ENCODE measurements at regions not wholly inside any gene's neighbourhood (a gene's known extent, or its start where the extent isn't known, plus 50 kb on each side); places are given as distances from the start of the nearest gene placed in this dataset.
"Not testable (repeated sequence)": the region's sequence is repeated elsewhere in the genome, so short reads cannot be mapped to it uniquely, and the experiment has no call there.

DNA sequence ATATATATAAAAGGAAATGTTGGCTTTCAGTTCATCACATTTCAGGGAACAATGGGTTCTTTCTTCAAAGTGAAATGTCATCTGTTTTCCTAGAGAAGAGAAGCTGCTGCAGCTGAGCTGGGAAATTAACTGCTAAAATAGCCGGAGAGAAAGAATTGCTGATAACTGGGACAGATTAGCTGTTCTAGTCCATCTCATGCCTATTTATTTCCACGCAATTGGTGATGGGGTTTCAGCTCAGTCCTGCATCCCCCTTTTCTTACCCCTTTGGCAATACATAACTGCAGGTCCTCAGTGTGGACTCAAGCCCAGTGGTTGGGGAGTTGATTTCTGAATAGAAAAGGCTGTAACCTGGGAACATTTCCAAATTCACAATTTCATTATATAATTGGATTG, 436.9 kb upstream of the TMEM132C start:
- Histone ChIP-seq H3K4me3 (ENCODE audit: low read depth, low read length) (no peak overlapping the region), H3K27ac (ENCODE audit: low read depth, low read length) (no peak overlapping the region), H3K9me3 (ENCODE audit: control insufficient read depth, insufficient read depth, low read length) (peaks cover 48% of the 10 kb centered on the region), H3K27me3 (ENCODE audit: control insufficient read depth, insufficient read depth, low read length) (no peaks in the 10 kb centered on the region)
- no peak for DNase-seq (ENCODE audit: low read depth, low spot score)
- TF ChIP-seq, protein P1, sequence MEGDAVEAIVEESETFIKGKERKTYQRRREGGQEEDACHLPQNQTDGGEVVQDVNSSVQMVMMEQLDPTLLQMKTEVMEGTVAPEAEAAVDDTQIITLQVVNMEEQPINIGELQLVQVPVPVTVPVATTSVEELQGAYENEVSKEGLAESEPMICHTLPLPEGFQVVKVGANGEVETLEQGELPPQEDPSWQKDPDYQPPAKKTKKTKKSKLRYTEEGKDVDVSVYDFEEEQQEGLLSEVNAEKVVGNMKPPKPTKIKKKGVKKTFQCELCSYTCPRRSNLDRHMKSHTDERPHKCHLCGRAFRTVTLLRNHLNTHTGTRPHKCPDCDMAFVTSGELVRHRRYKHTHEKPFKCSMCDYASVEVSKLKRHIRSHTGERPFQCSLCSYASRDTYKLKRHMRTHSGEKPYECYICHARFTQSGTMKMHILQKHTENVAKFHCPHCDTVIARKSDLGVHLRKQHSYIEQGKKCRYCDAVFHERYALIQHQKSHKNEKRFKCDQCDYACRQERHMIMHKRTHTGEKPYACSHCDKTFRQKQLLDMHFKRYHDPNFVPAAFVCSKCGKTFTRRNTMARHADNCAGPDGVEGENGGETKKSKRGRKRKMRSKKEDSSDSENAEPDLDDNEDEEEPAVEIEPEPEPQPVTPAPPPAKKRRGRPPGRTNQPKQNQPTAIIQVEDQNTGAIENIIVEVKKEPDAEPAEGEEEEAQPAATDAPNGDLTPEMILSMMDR (IDR thresholded peaks at IDR 0.05; ENCODE audit: low read depth, low read length), result no peak
- ChIA-PET POLR2A (no interaction called here), CTCF (no interaction called here)

DNA sequence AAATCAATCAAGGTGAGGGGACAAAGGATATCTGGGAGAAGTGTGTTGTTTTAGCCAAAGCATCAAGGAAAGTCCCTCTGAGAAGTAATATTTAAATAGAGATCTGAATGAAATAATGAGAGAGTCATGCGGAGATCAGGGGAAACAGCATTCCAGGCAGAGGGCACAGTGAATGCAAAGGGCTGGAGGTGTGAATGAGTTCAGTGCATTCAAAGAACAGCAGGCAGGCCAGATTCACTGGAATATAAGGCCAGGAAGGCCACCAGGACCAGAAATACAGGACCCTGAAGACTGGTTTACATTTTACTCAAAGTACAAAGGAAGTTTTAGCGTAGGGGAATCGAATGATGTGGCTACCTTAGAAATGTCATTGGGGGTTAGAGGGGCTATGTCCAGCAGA, 436.2 kb upstream of the TMEM132C start:
- no peak overlapping the region for H3K27ac ChIP-seq (ENCODE audit: low read depth, low read length)
- H3K9me3 ChIP-seq (ENCODE audit: control insufficient read depth, insufficient read depth, low read length), result peaks cover 42% of the 10 kb centered on the region
- DNase-seq (ENCODE audit: low read depth, low spot score), result no peak
- ChIA-PET CTCF (no interaction called here), POLR2A (no interaction called here)
- H3K4me3 ChIP-seq (ENCODE audit: low read depth, low read length), result no peak overlapping the region
- H3K27me3 ChIP-seq (ENCODE audit: control insufficient read depth, insufficient read depth, low read length), result no peaks in the 10 kb centered on the region
- TF ChIP-seq, protein P1 (IDR thresholded peaks at IDR 0.05; ENCODE audit: low read depth, low read length), result no peak

DNA sequence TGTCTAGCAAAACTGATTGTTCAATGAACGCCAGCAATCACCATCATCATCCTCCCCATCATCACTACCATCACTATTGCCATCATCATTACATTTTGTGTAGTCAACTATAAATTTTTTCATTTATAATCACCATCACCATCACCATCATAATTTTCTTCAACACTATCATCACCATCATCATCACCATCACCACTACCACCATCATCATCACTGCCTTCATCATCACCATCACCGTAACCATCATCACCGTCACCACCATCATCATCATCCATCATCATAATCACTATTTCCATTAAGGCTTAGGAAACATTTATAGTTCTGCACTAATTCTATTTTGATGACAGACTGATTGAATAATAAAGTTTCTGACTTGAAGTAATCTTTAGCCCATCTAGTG, 434.8 kb upstream of the TMEM132C start:
- peaks cover 37% of the 10 kb centered on the region for H3K9me3 ChIP-seq (ENCODE audit: control insufficient read depth, insufficient read depth, low read length)
- TF ChIP-seq, protein P1 (IDR thresholded peaks at IDR 0.05; ENCODE audit: low read depth, low read length), result no peak
- ChIA-PET POLR2A (no interaction called here), CTCF (no interaction called here)
- DNase-seq (ENCODE audit: low read depth, low spot score), result no peak
- no peaks in the 10 kb centered on the region for H3K27me3 ChIP-seq (ENCODE audit: control insufficient read depth, insufficient read depth, low read length)
- H3K27ac ChIP-seq (ENCODE audit: low read depth, low read length), result no peak overlapping the region
- no peak overlapping the region for H3K4me3 ChIP-seq (ENCODE audit: low read depth, low read length)

DNA sequence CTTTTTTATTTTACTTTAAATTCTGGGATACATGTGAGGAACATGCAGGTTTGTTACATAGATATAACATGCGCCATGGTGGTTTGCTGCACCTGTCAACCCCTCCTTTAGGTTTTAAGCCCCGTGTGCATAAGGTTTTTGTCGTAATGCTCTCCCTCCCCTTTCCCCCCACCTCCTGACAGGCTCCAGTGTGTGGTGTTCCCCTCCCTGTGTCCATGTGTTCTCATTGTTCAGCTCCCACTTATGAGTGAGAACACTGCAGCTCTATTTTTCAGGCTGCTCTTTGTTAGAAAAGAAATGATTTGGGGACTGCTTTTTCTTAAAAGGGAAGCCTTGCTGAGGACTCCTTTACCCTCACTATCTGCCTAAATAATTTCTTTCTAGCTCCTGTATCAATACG, 430.2 kb upstream of the TMEM132C start:
- H3K4me3 ChIP-seq (ENCODE audit: low read depth, low read length); H3K27ac ChIP-seq (ENCODE audit: low read depth, low read length); POLR2A ChIA-PET; DNase-seq (ENCODE audit: low read depth, low spot score); H3K27me3 ChIP-seq (ENCODE audit: control insufficient read depth, insufficient read depth, low read length); CTCF ChIA-PET: not testable (repeated sequence)
- H3K9me3 ChIP-seq (ENCODE audit: control insufficient read depth, insufficient read depth, low read length), result peaks cover 32% of the 10 kb centered on the region

DNA sequence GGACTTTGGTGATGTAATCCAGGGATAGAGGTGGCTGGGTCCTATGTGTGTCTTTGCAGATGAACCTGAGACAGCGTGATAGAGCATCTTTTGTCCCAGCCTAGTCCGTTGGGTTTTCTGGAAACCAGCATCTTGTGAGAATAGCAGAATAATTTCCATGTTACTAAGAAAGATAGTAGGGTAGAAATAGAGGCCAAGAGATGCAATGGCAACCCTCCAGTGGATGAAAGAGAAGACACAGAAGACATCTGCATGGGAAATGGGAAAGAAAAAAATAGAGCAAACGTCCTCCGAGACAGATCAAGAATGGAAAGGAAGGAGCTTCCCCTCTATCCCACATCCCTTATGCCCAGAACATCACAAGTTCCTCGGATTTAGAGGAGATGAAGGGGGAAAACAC, 409.3 kb upstream of the TMEM132C start:
- H3K27me3 ChIP-seq (ENCODE audit: control insufficient read depth, insufficient read depth, low read length), result no peaks in the 10 kb centered on the region
- no peak overlapping the region for H3K27ac ChIP-seq (ENCODE audit: low read depth, low read length)
- peaks cover 35% of the 10 kb centered on the region for H3K9me3 ChIP-seq (ENCODE audit: control insufficient read depth, insufficient read depth, low read length)
- DNase-seq (ENCODE audit: low read depth, low spot score), result no peak
- TF ChIP-seq, protein P1 (IDR thresholded peaks at IDR 0.05; ENCODE audit: low read depth, low read length), result no peak
- ChIA-PET CTCF (no interaction called here), POLR2A (no interaction called here)
- no peak overlapping the region for H3K4me3 ChIP-seq (ENCODE audit: low read depth, low read length)

DNA sequence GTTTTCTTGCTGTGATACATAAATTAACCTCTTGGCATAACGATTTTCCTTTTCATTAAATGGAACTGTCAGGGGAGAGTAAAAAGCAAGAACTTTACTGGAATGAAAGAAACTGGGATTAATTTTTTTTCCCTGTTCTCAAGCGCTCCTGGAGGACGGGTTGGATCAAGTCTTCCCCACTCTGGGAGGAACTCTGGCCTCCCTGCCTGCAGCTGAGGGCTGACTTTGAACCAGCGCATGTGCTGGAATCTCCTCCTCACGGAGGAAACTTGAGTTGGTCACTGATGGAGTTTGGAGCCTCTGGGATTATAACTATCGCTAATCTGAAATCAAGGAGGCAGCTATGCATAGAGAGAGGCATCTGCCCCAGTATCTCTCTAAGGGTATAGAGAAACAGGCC, 406.4 kb upstream of the TMEM132C start:
- Histone ChIP-seq H3K4me3 (ENCODE audit: low read depth, low read length) (no peak overlapping the region), H3K9me3 (ENCODE audit: control insufficient read depth, insufficient read depth, low read length) (peaks cover 22% of the 10 kb centered on the region), H3K27me3 (ENCODE audit: control insufficient read depth, insufficient read depth, low read length) (no peaks in the 10 kb centered on the region), H3K27ac (ENCODE audit: low read depth, low read length) (no peak overlapping the region)
- TF ChIP-seq, protein P1 (IDR thresholded peaks at IDR 0.05; ENCODE audit: low read depth, low read length), result no peak
- no peak for DNase-seq (ENCODE audit: low read depth, low spot score)
- POLR2A ChIA-PET, result no interaction called here
- CTCF ChIA-PET, result no interaction called here
